Activated CD4-positive, alpha-beta T cell treated with anti-CD3 and anti-CD28 coated beads, Interleukin-2, amount 50 U/mL, for 1 hour (primary cell): ENCODE measurements at regions not wholly inside any gene's neighbourhood (a gene's known extent, or its start where the extent isn't known, plus 50 kb on each side); places are given as distances from the start of the nearest gene placed in this dataset.

Source experiments
- DNase-seq: peaks from one replicate; pipeline ENCODE4 v3.0.0-alpha.2; 2020

DNA sequence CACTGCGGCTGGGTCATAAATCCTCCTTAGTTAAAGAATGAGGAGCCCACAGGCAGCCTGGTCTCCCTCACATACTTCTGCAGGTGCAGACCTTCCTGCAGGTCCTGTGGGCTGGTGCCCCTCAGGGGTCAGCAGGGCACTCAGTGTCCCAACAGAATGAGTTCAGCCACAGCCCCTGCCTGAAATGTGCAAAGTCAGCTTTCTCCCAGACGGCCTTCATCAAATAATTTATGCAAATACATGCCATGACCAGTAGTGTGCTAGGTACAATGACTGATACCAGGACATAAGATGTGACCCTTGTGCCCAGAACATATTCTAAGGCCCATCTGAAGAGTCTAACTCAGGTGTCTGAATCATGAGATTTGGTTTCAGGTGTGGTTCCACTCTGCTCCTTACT, 703.4 kb downstream of the TBC1D22A start:
- DNase-seq = no peak

DNA sequence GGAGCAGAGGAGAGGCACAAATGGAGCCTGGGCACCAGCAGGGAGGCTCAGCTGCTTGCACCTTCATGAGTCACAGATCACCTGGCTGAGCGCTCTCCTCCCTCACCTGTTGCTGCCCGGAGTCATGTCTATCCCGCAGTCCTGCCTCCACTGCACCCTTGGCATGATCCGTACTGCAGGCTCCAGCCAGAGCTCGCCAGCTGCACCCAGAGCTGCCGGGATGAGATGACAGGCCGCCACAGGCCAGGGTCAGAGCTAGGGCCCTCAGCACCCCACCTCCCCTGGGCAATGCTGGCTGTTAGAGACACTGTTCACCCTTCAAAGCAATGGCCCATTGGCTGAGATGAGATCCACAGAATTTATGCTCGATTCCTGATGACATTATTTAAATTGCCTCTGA, 702.8 kb downstream of the TBC1D22A start:
- DNase-seq = no peak

DNA sequence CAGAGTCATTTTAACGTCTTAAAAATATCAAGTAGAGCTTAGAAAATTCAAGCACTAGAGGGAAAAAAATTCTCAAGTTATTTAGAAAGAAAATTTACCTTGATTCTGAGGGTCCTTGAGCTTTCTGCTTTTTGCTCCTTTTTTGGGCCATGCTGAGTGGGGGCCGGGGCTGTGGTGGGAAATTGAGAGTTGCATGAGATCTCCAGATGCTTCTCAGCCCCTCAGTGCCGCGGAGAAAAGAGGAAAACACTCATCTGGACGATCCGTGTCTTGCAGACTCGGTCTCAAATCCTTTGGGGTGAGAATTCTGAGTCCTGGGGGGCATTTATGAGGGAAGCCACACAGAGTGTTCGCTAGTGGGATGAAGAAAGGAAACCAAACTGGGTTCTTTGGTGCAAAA, 700.8 kb downstream of the TBC1D22A start:
- DNase-seq = no peak

DNA sequence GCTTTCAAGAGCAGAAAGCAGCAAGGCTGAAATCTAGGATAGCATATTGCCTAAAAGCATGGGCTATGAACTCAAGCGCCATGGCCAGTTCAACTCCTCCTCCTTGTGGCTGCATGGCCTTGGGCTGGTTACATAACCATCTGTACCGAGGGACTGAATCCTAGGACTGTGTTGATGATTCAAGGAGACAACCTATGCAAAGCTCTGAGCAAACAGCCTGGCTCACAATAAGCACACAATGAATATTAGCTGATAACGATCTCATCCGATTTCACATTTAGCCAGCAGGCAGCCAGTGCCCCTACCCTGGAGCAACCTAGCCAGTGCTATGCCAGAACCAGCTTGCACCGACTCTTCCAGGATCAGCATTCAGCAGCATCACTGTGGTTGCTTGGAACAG, 698.4 kb downstream of the TBC1D22A start:
- DNase-seq = no peak

DNA sequence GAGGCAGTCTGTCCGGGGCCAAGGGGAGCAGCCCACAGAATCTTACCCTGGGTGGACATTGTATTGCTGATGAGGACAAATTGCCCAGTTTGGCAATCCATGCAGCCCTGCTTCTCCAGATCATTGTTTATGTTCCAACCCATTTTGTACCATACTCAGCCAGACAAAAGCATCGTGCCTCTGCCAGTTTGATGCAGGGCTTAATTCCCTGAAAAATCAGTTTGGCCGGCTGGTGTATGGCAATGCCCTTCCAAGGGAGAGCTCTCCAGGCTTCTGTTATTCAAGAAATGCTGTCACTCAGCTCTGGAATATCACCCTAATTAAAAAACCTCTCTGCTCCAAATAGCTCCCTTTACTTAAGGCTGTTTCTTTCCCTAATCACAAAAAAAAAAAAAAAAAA, 697.7 kb downstream of the TBC1D22A start:
- DNase-seq = no peak

DNA sequence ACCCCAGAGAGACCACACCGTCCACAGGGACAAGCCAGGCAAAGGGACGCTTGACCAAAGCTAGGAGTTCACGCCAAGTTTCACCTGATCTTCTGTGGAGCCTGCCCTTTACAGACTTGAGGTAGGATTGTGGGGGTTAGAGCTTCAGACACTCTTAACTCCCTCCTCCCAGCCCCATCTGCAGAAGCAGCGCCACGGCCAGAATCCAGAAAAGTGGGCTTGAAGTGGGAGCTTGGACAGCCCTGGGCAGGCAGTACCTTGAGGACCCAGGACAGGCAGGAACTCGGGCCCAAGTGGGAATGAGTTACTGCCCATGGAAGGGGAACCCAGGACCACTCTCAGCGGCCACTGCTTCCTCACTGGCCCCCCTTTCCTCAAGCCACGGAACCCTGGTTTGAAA, 695.9 kb downstream of the TBC1D22A start:
- no peak for DNase-seq

DNA sequence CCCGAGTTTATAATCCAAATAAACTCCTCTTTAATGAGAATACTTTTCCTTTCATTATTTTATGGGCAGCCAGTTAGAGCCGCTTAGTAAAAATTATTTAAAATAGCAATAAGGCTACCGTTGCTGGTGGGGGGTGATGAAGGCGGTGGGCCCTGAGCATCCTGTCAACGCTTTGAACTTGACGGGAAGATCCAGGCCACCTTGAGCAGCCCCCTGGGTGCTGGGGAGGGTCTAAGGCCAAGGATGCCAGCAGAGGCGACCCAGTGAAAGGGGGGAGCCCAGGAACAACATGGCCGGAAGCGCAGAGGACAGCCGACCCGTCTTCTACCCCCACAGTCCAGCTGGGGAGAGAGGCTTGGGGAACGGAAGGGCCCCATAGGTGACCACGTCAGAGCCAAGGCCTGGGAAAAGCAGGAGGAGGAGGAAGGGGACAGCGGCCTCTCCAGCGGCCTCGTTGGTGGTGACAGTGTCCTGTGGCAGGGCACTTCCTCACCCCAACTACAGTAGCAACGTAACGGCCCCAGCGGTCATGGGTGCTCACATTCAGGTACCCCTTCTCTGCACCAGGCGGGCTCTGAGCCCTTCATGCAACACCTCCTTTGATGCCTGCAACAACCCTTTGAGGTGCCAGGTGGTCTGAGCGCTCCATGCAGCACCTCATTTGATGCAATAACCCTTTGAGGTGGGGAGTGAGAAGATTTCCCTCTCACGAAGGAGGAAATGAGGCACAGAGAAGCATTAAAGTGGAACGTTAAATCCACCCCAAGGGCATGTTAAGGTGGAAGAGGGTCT, 695.3 kb downstream of the TBC1D22A start:
- DNase-seq = no peak

DNA sequence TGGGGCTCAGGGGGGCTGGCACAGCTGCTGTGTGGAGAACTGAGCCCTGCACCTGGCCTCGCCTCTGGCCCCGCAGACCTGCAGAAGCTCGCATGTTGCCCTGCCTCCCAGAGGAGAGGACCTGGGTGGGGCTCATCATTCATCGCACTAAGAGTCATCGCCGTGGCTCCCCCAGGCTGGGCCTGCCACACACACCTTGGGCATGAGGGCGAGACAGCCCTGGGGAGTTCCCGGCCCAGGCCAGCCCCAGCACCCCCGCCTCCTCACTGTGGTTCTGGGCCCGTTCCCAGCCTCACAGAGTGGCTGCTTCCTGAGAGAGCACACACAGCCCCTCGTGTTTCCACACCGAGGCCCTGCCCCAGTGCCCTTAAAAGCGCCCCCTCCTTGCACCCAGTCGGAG, 694.6 kb downstream of the TBC1D22A start:
- no peak for DNase-seq

DNA sequence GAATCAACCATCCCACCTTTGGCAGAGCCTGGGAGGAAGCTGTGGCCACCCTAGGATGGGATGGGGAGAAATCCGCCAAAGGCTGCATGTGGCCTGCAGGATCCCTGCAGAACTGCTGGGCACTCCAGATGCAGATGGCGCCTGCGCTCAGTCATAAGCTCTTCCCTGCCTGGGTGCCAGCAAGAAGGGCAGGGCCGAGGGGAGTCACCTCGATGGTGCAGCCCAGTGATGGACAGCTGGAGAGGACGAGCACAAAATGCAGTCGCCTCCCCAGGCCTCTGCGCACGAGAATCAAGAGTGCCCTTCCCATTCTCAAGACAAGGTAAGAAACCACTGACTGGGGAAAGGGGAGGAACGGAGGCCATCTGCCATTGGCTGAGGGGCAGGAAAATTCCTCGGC, 693.6 kb downstream of the TBC1D22A start:
- DNase-seq = no peak

DNA sequence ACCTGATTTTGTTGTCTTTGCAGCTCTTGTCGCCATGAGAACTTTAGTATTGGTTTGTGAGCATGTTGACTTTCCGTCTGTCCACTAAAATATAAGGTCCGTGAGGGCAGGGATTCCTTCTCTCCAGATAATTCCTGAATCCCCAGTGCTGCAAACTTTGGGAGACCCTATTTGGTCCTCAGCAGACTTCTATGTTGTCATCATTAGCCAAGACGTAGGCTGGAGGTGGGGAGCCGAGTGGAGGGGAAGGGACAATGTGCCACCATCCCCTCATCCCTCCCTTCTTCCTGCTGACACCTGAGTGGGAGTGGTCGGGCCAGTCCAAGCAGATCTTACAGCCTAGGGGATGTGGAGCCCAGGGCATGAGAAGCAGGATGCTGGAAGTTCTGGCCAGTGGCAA, 690.6 kb downstream of the TBC1D22A start:
- no peak for DNase-seq

DNA sequence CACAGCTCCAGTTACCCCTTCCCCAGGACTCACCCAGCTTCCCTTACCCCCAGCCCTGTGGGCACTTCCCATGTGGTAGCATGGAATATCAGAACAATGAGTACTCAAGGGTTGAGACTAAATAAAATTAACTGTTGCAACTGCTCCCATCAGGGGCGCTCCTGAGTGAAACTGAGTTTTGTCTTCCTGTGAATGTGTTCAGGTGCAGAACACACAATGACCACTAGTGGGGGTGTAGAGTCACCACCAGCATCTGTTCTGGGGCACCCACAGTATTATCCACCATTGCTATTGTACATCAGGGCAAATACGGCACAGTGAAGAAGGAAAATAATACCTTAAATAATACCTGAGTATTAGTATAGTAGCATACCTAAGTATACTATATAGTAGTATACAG, 689.7 kb downstream of the TBC1D22A start:
- DNase-seq = no peak

DNA sequence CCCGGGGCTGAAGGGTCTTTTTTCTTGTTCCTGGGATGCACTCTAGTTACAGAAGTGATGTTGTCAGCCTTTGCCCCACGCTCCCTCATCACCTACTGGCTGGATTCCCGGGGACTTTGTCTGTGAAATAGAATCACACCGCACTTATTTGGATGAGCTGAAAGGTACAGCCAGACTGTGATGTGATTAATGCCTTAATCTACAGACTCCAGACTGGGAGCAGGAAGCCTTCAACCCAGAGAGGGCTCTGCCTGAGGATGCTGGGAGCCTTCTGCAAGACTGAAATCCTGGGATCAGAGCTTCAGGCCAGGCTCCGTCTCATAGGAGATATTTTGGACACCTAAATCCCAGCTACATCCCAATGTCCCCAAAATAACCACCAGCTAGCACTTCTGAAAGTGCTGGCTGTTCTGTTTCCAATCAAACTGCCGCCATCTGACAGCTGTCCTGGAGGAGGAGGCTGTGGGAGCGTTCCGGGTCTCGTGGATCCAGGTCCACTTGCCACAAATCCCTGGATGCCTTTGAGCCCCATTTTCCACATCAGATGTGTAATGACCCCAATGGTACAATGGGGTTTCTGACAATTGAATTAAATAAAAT, 688.5 kb downstream of the TBC1D22A start:
- no peak for DNase-seq

DNA sequence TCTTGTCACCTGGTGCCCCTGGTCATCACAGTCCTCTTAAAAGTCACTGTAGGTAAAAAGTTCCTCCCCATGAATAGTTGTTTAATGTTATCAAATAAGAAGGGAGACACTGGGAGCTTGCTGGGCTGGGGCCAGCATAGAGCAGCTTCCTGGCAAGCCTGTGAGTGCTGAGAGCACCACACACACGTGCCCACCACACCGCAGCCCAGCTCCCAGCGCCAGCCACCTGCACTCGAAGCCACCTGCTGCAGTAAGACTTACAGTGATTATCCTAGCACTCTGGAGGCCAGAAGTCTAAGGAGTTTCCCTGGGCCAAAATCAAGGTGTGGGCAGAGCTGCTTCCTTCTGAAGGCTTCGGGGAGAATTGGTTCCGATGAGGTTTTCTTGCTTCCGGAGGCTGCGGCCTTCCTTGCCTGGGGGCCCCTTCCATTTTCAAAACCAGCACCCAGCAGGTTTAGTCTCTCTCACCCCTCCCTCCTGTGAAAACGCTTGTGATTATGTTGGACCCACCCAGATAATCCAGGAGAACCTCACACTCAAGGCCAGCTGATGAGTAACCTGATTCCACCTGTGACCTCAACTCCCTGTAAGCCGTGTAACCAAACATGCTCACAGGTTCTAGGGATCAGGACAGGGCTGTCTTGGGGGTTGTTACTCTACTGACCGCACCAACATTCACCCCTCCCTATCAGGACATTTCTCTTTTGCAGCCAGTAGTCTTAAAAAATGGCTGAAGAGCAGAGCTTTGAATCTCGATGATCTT, 687.2 kb downstream of the TBC1D22A start:
- DNase-seq = no peak

DNA sequence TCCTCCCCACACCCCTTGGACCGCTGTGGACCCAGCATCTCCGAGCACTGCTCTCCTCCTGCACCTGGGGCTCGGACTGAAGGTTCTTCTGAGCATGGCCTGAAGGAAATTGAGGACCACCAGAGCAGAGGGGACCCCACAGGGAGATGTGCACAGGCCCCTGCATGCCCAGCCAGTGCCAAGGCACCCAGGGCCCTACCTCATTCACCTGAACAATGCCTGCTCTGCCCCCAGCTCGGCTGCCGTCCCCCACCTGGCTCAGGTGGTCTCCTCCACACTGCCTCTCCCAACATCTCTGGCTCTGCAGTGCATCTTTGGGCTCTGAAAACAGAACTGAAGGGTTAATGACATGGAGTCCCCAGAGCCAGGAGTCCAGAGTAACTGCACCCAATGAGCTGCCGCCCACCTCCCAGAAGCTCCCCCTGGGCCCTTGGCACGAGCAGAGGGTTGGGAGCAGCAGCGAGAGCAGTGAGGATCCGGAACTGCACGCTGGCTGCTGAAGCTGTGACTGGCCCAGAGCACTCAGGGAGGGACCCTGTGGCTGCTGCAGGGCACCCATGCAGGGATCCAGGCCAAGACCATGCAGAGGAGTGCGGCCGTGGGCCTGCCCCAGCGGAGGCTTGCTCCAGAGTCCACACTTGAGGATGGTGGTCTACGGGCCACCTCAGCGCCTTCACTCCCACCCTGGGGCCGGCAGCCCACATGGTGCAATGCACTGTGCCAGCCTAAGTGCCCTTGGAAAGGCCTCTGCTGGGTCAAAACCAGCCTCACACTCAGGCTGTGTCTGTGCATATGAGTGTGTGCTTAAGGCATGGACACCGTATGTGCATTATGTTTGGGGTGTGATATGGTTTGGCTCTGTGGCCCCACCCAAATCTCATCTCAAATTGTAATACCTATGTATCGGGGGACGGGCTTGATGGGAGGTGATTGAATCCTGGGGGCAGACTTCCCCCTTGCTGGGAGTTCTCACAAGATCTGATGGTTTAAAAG, 686.1 kb downstream of the TBC1D22A start:
- DNase-seq = no peak

DNA sequence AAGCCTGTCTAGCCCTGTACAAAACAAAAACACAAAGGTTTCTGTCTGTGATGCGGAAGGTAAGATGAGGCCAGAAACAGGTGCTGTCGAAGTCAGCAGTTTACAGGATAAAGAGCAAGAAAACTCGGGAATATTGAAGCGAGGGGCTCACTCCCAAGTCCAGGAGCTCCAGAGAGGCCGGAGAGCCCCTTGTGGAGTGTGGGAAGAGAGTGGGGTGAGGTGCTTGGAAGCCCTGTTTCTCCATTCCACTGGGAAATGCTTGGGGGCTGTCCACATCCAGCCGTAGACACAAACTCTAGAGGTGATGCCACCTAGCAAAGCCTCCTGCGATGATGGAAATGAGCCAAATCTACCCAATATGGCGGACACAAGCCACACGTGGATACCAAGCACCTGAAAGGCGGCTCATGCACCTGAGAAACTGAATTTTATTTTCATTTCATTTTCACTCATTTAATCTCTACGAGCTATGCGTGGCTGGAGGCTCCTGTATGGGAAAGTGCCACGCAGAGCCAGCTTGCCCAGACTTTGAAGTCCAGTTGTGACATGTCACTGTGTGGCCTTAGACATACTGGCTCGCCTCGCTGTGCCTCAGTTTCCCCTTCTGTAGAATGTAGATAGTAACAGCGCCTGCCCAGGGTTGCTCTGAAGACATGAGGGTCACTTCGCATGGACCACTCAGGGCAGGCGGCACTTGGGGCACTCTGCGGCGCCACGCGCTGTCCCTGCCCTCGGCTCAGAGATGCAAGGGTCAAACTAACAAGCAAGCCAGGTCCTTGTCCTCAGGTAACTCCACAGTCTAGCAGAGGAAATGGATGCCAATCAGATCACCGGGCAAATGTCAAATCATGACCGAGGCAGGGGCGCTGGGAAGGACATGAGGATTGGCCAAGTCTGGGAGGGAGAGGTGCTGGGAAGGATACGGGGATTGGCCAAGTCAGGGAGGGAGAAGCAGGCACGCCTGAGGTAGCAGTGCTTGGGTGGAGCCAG, 684.7 kb downstream of the TBC1D22A start:
- DNase-seq = no peak

DNA sequence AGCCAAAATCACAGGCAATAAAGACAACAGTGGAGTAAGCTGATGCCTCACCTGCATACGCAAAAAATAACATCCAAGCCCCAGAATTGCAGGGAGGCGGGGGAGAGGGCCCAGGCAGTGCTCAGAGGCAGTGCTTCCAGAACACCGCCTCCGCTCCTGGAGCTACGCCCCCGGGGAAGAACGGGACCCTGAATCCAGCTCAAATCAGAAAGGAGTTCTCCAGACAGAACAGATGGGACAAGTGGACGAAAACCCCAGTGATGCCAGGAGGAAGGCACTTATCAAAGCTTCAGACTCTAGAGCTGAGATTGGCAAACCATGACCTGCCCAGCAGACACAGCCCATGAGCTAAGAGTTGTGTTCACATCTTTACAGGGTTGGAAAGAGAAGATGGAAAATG, 683.9 kb downstream of the TBC1D22A start:
- no peak for DNase-seq

DNA sequence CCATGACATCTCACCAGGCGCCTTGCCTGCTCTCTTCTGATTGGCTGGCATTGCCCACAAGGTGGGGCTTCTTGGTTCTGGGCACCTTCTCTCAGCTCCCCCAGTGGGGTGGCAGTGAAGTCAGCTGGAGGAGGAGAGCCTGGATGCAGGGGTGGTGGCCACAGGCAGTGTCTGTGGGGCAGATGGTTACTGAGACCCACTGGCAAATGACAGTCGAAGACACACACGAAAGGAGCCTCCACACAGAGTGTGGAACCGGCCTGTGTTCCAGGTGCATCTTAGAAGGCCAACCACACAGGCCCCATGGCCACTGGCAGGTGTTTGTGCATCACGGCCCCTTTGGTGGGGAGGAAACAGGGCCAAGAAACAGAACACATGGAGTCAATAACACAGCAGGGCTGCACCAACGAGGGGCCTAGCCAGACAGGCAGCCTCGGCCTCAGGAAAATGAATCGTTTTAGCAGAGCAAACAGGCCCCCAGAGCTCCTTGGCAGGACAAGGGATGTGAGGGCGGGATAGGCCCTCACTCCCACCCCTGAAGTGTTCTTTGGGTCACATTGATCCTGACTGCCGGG, 683.4 kb downstream of the TBC1D22A start:
- DNase-seq = no peak

DNA sequence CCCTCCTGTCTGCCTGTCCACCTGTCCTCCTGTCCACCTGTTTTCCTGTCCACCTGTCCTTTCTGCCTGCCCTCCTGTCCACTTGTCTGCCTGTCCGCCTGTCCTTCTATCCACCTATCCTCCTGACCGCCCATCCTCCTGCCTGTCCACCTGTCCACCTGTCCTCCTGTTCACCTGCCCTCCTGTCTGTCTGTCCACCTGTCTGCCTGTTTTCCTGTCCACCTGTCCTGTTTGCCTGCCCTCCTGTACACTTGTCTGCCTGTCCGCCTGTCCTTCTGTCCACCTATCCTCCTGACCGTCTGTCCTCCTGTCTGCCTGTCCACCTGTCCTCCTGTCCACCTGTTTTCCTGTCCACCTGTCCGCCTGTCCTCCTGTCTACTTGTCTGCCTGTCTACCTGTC, 682.8 kb downstream of the TBC1D22A start:
- DNase-seq = no peak

DNA sequence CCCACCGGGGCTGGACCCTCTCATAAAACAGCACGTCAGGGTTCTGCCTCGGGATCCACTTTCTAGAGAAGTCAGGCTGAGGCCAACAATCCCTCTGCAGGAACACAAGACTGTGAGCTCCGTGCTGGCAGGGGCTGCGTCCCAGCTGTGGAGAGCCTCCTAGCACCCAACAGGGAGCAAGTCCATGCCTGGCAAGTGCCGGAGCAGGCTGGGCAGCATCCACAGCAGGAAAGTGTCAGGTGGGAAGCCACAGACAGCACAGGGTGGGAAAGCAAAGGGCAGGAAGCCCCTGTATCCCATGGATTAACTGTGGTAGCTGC, 682.3 kb downstream of the TBC1D22A start:
- DNase-seq = no peak

DNA sequence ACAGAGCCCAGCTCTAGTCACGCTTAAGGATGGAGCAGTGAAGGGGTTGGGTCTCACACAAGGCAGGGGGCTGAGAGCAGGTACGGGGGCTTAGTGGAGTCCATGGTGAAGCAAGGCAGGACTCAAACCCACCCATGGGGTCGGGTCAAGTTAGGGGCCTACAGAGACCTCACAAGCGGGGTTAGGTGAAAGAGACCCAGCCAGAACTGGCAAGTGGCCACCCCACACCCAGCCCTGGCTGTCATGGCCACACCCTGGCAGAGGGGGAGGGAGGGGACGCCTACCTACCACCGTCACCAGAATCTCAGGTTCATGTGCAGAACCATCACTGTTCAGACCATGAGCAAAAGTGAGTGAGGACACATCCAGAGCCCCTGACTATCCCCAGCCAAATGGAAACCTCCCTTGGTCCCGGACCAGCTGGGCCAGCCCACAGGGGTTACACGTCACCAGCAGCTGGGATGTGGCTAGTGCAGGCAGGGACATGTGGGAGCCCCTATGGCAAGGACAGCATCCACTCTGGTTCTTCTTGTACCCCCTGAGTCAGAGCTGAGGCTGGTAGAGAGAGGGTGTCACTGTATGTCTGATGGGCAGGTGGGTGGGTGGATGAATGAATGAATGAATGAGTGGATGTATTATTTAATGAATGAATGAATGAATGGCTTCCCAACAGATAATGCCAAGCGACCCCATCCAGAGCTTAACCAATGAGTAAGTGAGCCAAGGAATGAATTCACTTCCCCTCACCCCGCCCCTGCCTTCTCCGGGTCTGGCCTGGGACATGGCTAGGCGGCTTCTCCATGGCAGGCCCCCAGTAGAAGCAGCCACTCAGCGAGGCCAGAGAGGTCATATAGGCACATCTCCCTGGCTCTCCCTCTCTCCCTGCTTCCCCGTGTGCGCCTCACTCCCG, 681.6 kb downstream of the TBC1D22A start:
- no peak for DNase-seq
